ENCODE measurements at regions not wholly inside any gene's neighbourhood (a gene's known extent, or its start where the extent isn't known, plus 50 kb on each side); places are given as distances from the start of the nearest gene placed in this dataset.

GRCh38 chr19:31770223-31770622 lies 421.0 kb upstream of the TSHZ3 start:
- Histone ChIP-seq H3K4me1 (ENCODE audit: control insufficient read depth, low read length) (no peaks in the 10 kb centered on the region), H3F3A (ENCODE audit: control insufficient read depth, insufficient read depth) (no peaks in the 10 kb centered on the region), H3K9me3 (ENCODE audit: control insufficient read depth, insufficient read depth, low read length) (no peaks in the 10 kb centered on the region; the same call in 1 of the 2 replicates), H3K4me3 (ENCODE audit: low read length) (no peak overlapping the region), H3K4me2 (ENCODE audit: low read length) (no peak overlapping the region), H3K27me3 (ENCODE audit: control insufficient read depth, low read length) (no peaks in the 10 kb centered on the region), H4K20me1 (ENCODE audit: control insufficient read depth, insufficient read depth, low read depth, low read length) (no peaks in the 10 kb centered on the region), H3K36me3 (ENCODE audit: control insufficient read depth, low read length) (no peaks in the 10 kb centered on the region), H3K79me2 (ENCODE audit: control insufficient read depth, low read length) (no peaks in the 10 kb centered on the region), H3K9me2 (replicated peaks; ENCODE audit: control insufficient read depth, low read length) (no peaks in the 10 kb centered on the region), H3K27ac (ENCODE audit: low read depth, low read length) (no peak overlapping the region)
- TF ChIP-seq EZH2phosphoT487 (IDR thresholded peaks at IDR 0.05; ENCODE audit: borderline replicate concordance, low read length) = no peak
- TF ChIP-seq CTCF (IDR thresholded peaks at IDR 0.05; ENCODE audit: low read depth, low read length, poor library complexity, severe bottlenecking) = no peak

- Histone ChIP-seq H3F3A (ENCODE audit: control insufficient read depth, insufficient read depth) (no peaks in the 10 kb centered on the region), H3K9me2 (replicated peaks; ENCODE audit: control insufficient read depth, low read length) (no peaks in the 10 kb centered on the region), H3K9me3 (ENCODE audit: control insufficient read depth, insufficient read depth, low read length) (no peaks in the 10 kb centered on the region; the same call in 1 of the 2 replicates), H3K4me3 (ENCODE audit: low read length) (no peak overlapping the region), H3K79me2 (ENCODE audit: control insufficient read depth, low read length) (no peaks in the 10 kb centered on the region), H4K20me1 (ENCODE audit: control insufficient read depth, insufficient read depth, low read depth, low read length) (no peaks in the 10 kb centered on the region), H3K4me1 (ENCODE audit: control insufficient read depth, low read length) (no peaks in the 10 kb centered on the region), H3K27me3 (ENCODE audit: control insufficient read depth, low read length) (no peaks in the 10 kb centered on the region), H3K4me2 (ENCODE audit: low read length) (no peak overlapping the region), H3K27ac (ENCODE audit: low read depth, low read length) (no peak overlapping the region), H3K36me3 (ENCODE audit: control insufficient read depth, low read length) (no peaks in the 10 kb centered on the region)
- no peak for TF ChIP-seq CTCF (IDR thresholded peaks at IDR 0.05; ENCODE audit: low read depth, low read length, poor library complexity, severe bottlenecking)
- no peak for TF ChIP-seq EZH2phosphoT487 (IDR thresholded peaks at IDR 0.05; ENCODE audit: borderline replicate concordance, low read length)
Measured at GRCh38 chr19:31772915-31773314, 423.7 kb upstream of the TSHZ3 start.

- TF ChIP-seq CTCF (IDR thresholded peaks at IDR 0.05; ENCODE audit: low read depth, low read length, poor library complexity, severe bottlenecking) = no peak
- Histone ChIP-seq H3F3A (ENCODE audit: control insufficient read depth, insufficient read depth) (no peaks in the 10 kb centered on the region), H3K4me1 (ENCODE audit: control insufficient read depth, low read length) (no peaks in the 10 kb centered on the region), H3K36me3 (ENCODE audit: control insufficient read depth, low read length) (no peaks in the 10 kb centered on the region), H4K20me1 (ENCODE audit: control insufficient read depth, insufficient read depth, low read depth, low read length) (no peaks in the 10 kb centered on the region), H3K27ac (ENCODE audit: low read depth, low read length) (no peak overlapping the region), H3K79me2 (ENCODE audit: control insufficient read depth, low read length) (no peaks in the 10 kb centered on the region), H3K4me3 (ENCODE audit: low read length) (no peak overlapping the region), H3K4me2 (ENCODE audit: low read length) (no peak overlapping the region), H3K27me3 (ENCODE audit: control insufficient read depth, low read length) (no peaks in the 10 kb centered on the region), H3K9me3 (ENCODE audit: control insufficient read depth, insufficient read depth, low read length) (peaks cover 3% of the 10 kb centered on the region; the same call in 1 of the 2 replicates), H3K9me2 (replicated peaks; ENCODE audit: control insufficient read depth, low read length) (no peaks in the 10 kb centered on the region)
Measured at GRCh38 chr19:31781542-31781941, 432.3 kb upstream of the TSHZ3 start.

GRCh38 chr19:31783592-31783991 lies 434.4 kb upstream of the TSHZ3 start:
- no peaks in the 10 kb centered on the region for H3K36me3 ChIP-seq (ENCODE audit: control insufficient read depth, low read length)
- H4K20me1 ChIP-seq (ENCODE audit: control insufficient read depth, insufficient read depth, low read depth, low read length) = no peaks in the 10 kb centered on the region
- H3K79me2 ChIP-seq (ENCODE audit: control insufficient read depth, low read length) = no peaks in the 10 kb centered on the region
- H3K4me2 ChIP-seq (ENCODE audit: low read length) = no peak overlapping the region
- H3K9me2 ChIP-seq (replicated peaks; ENCODE audit: control insufficient read depth, low read length) = no peaks in the 10 kb centered on the region
- H3K27ac ChIP-seq (ENCODE audit: low read depth, low read length) = no peak overlapping the region
- TF ChIP-seq EZH2phosphoT487 (IDR thresholded peaks at IDR 0.05; ENCODE audit: borderline replicate concordance, low read length) = no peak
- TF ChIP-seq CTCF (IDR thresholded peaks at IDR 0.05; ENCODE audit: low read depth, low read length, poor library complexity, severe bottlenecking) = no peak
- peaks cover 3% of the 10 kb centered on the region; the same call in 1 of the 2 replicates for H3K9me3 ChIP-seq (ENCODE audit: control insufficient read depth, insufficient read depth, low read length)
- no peaks in the 10 kb centered on the region for H3K4me1 ChIP-seq (ENCODE audit: control insufficient read depth, low read length)
- no peak overlapping the region for H3K4me3 ChIP-seq (ENCODE audit: low read length)
- H3F3A ChIP-seq (ENCODE audit: control insufficient read depth, insufficient read depth) = no peaks in the 10 kb centered on the region
- no peaks in the 10 kb centered on the region for H3K27me3 ChIP-seq (ENCODE audit: control insufficient read depth, low read length)
